Femur (tissue), 1 donor: ENCODE measurements at regions not wholly inside any gene's neighbourhood (a gene's known extent, or its start where the extent isn't known, plus 50 kb on each side); places are given as distances from the start of the nearest gene placed in this dataset.

Experiments used
- DNase-seq: peaks from one replicate; pipeline ENCODE4 v3.0.0-alpha.2; 2017

DNA sequence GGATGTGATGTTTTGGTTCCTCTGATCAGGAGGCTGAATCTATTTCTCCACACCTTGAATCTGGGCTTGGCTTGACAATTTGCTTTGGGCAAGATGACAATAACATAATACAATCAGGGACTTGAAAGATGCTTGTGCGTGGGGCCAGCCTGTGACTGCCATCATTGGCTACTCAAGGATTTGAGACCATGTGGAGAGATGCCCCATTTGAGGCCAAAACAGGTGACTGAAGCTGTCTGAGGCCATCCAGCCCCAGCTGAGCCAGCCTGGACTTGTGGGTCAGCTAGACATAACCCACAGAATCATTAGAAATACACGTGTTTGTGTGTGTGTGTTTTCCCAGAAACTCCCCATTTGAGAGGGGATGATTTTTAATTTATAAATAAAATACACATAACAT lies 421.5 kb downstream of the PTPRU start:
- no peak for DNase-seq

DNA sequence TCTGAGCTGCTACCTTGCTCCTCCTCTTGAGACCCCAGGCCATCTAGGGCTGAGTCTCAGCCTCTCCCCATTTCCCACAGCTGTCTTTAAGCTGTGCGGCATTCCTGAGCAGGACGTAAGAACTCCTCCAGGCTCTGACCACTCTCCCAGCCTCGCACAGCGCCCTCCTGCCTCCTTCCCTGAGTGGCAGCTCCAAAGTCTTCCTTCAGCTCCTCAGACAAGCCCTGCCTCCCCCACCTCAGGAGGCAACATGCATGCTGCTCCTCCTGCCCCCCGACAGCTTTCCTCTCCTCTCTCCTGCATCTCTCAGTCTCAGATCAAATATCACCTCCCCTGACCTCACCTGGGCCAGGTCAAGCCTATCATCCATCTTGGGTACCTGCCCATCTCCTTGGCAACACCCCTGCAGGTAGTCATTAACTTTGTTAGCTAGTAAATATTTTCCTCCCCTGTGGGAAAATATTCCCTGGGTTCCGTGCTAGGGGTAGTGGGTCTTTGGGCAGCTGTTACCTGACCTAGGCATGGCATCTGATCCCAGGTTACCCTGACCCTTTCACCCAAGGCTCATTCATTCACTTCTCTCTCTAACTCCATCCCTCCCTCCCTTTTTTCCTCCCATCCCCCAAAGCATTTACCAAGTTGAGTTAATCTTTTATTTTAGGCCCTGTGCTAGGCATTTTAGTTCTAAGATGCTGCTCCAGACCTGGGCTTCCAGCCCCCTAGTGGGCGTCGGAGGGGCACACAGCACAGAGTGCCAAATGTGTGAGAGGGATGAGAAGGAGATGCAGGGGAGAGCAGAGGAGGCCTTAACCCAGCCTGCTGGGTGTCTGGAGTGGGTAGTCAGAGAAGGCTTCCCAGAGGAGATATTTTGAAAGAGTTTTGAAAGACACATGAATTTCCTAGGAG lies 419.9 kb downstream of the PTPRU start:
- no peak for DNase-seq

DNA sequence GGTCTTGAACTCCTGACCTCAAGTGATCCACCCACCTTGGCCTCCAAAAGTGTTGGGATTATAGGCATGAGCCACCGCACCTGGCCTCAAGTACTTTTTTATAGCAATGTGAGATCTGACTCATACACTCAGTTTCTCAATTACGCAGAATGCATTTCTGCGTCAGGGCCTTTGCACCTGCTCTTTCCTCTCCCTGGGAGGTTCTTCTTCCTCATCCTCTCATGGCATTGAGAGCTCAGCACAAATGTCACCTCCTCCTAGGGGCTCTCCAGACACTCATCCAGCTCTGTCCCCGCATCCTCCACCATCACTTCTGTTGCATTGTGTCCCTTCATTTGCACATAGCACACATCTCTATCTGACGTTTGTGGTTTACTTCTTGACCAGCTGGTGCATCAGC lies 418.8 kb downstream of the PTPRU start:
- no peak for DNase-seq

GRCh38 chr1:29653886-29654450 lies 417.6 kb downstream of the PTPRU start:
- DNase-seq, result no peak

GRCh38 chr1:29653034-29653810 lies 416.9 kb downstream of the PTPRU start:
- no peak for DNase-seq

- DNase-seq, result no peak
Measured at GRCh38 chr1:29651684-29652665, 415.7 kb downstream of the PTPRU start.

- DNase-seq, result no peak
Measured at GRCh38 chr1:29651246-29651645, 414.9 kb downstream of the PTPRU start.

GRCh38 chr1:29650476-29650875 lies 414.2 kb downstream of the PTPRU start:
- DNase-seq, result no peak

DNA sequence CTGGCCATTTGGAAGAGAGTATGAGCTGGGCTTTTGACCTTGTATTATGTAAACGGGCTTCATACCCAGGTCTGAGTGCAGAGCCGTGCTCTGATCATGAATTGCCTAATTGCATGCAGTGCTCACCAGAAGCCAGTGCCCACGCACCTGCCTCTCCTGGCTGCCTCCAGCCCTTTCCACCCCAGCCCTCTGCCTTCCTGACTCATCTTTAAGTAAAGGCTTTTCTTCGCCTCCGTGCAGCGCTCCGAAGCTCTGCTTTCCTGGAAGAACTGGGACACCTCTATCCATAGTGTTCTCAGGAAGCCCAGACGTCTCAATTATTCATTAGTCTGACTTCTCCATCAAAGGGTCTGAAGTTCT lies 413.7 kb downstream of the PTPRU start:
- no peak for DNase-seq

DNA sequence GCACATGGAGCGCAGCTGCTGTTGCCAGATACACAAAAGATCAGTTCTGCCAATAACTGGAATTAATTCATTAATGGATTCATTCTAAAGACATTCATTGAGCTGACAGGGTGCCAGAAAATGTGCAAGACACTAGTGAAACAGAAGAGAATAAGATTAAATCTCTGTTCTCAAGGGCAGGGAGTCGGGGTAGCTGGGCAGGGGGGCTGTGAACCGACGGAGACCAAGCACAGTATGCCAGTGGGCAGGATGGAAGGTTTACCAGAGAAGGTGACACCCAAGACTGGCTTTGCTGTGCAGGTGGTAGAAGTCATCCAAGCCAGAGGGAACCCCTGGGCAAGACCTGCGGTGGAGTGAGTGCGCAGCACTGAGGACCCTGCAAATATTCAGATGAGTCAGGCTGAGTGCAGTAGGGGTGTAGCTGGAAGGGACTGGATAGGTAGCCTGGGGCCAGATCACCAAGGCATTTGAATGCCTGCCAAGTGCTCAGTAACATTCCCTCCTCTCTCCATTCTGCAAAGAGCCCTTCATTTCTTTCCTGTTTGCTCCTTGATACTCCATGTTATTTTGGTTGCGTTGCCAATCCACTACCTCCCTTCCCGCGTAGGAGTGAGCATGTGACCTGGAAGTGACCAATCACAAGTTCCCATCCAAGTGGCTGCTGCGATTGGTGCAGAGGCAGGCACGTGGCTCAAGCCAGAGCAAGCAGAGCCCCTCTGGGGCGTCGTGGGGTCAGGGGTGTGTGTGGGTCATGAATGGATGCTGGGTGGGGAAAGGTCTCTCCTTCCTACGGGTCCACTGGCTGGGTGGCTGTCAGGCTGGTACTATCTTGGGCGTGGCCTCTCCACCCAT lies 413.1 kb downstream of the PTPRU start:
- DNase-seq, result no peak

DNA sequence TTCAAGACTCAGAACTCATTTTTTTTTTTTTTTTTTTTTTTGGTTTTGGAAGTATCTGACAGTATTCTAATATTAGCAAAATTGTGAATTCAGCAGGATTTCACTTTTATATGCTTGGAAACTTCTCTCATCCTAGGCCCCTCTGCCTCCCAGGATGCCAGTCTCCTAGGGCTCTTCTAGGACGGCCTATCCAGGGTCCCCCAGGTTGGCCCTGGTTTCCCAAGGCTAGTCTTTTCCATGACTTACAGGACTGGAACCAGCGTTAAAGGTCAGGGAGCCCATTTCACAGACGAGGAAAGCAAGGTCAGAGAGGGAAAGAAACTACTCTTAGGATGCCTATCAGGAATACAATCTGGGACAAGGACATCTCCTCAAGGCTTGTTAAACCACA lies 412.5 kb downstream of the PTPRU start:
- no peak for DNase-seq

DNA sequence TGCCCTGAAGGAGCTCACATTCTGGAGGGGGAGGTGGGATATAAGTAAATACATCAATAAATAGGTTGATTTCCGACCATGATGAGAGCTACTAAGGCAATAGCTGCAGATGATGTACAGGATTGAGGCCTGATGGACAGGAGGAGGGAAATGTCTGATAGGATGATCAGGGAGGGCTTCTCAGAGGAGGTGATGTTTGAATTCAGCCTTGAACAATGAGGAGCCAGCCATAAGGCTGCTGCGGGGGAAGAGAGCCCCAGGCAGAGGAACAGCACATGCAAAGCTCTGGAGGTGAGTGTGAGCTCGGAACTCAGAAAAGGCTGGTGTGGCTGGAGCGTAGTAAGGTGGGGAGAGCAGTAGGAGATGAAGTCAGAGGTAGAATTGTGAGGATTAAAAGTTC lies 411.7 kb downstream of the PTPRU start:
- DNase-seq, result no peak

DNA sequence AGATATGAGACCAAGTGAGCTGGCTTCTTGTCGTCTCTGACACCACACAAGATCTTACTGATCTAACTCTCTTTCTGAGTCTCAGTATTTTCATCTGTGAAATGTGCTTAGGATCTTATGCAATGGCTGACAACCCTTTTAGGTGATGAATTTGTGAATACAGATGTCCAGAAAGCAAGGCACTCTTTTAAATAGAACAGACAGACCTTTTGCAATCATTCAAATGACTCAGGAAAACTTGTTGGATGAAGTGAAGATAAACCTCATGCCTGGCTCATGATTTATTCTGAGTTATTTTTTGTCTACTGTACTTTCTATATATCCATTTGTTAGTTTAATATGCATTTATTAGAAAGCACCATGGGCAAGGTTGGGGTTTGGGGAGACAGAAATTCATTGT lies 411.3 kb downstream of the PTPRU start:
- DNase-seq, result no peak

DNA sequence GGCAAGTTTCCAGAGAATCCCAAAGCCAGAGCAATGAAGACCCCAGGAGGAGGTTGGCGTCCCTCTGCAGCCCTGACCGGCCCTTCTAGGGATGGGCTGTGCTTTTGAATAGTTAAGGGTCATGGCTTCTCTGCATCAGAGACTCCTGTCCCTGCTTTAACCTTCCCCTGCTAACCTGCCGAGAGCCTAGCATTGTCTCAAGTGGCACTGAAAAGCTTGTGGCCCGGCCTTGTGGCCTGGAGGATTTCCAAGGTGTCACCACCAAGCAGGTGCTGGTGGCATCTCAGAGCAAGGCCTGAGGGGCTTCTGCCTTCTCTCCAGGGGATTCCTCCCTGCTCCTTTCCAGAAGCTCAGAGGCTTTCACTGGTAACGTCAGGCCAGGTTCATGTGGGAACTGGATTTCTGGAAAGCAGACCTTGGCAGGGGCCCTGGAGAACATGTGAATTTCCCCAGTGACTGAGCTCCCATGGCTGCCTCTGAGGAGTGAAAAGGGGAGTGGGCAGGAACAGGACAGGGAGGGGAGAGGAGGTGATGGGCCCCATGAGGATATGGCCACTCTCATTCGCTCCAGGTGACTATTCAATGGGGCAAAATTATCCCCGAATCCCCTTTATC lies 409.9 kb downstream of the PTPRU start:
- DNase-seq, result no peak

- DNase-seq, result no peak
Measured at GRCh38 chr1:29645586-29645985, 409.3 kb downstream of the PTPRU start.

DNA sequence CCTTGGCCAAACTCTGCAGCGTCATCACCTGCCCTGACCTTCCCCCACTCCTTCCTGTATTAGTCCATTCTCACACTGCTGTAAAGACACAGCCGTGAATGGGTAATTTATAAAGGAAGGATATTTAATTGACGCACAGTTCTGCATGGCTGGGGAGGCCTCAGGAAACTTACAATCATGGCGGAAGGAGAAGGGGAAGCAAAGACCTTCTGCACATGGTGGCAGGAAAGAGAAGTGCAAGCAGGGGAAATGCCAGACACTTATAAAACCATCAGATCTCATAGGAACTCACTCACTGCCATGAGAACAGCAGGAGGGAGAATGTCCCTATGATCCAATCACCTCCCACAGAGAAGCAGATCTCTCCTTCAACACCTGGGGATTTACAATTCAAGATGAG lies 408.5 kb downstream of the PTPRU start:
- DNase-seq, result no peak

- DNase-seq, result no peak
Measured at GRCh38 chr1:29643838-29644440, 407.6 kb downstream of the PTPRU start.

GRCh38 chr1:29643281-29643680 lies 407.0 kb downstream of the PTPRU start:
- no peak for DNase-seq

DNA sequence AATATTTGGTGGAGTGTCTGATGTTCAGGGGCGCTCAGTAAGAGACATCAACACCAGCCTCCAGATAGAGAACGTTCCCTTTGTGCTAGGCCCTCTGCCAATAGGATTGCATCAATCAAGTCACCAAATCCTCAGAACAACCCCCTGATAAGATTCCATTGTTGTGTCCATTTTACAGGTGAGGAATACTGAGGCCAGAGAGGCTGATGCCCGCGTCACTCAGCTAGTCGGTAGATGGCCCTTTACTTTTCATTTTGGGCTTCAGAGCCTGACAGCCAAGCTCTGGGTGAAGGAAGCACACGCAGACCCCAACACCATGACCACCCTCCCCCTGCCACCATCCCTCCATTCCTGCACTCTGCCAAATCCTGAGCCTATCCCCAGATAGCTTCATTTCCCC lies 406.2 kb downstream of the PTPRU start:
- no peak for DNase-seq

- no peak for DNase-seq
Measured at GRCh38 chr1:29641921-29642320, 405.6 kb downstream of the PTPRU start.

DNA sequence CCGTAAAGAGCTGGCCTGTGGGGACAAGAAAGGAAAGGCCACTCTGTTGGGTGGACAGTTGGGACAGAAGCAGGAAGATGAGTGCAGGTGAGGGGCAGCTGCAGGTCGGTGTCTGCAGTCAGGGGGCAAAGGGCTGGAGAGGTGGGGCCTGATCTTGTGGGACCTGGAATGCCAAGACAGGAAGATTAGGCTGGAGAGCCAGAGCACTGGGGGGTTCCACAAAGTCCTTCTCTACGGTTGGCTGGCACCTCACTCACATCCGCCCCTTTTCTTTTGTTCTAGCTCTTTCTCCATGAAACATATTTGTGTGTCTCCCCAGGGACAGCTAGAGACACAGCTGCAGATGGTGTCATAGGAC lies 404.1 kb downstream of the PTPRU start:
- no peak for DNase-seq
